ENCODE measurements at regions not wholly inside any gene's neighbourhood (a gene's known extent, or its start where the extent isn't known, plus 50 kb on each side); places are given as distances from the start of the nearest gene placed in this dataset.
A peak's percentile ranks its signal among the peaks of the same experiment; 100 is the strongest.

DNA sequence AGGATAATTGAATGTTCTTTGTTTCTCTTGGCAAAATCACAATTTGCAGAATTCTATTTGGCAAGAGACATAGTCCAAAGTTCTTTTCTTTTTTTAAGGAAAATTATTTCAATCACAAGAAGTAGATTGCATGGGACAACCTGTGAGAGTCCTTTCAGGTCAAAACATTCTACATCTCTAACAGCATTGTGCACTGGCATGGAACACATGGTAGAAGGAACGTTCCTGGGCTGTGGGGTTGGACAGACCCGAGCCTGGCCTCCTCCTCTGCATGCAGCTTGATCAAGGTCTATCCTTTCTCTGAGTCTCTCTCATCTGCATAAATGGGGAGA, 88.6 kb upstream of the CPSF6 start:
- Histone ChIP-seq H3K4me2 (ENCODE audit: low read length) (no peak overlapping the region), H3K4me3 (ENCODE audit: low read length) (no peak overlapping the region), H3K4me1 (ENCODE audit: control insufficient read depth, insufficient read depth, low read length) (peaks cover 4% of the 10 kb centered on the region), H3K27me3 (ENCODE audit: control insufficient read depth, insufficient read depth, low read length) (no peaks in the 10 kb centered on the region), H3K9ac (ENCODE audit: low read depth, low read length) (no peak overlapping the region), H3K36me3 (ENCODE audit: insufficient read depth, low read length) (no peaks in the 10 kb centered on the region), H3K9me3 (replicated peaks; ENCODE audit: low read length) (no peaks in the 10 kb centered on the region)

- H3K27me3 ChIP-seq (ENCODE audit: control insufficient read depth, insufficient read depth, low read length), result no peaks in the 10 kb centered on the region
- H3K4me1 ChIP-seq (ENCODE audit: control insufficient read depth, insufficient read depth, low read length), result peaks cover 4% of the 10 kb centered on the region
- H3K9ac ChIP-seq (ENCODE audit: low read depth, low read length), result no peak overlapping the region
- H3K9me3 ChIP-seq (replicated peaks; ENCODE audit: low read length), result no peaks in the 10 kb centered on the region
- no peak overlapping the region for H3K4me2 ChIP-seq (ENCODE audit: low read length)
- H3K4me3 ChIP-seq (ENCODE audit: low read length), result no peak overlapping the region
- no peaks in the 10 kb centered on the region for H3K36me3 ChIP-seq (ENCODE audit: insufficient read depth, low read length)
Observed at GRCh38 chr12:69151254-69151764, 88.1 kb upstream of the CPSF6 start.

GRCh38 chr12:69154585-69155363, 84.6 kb upstream of the CPSF6 start:
- Histone ChIP-seq H3K4me2 (ENCODE audit: low read length) (no peak overlapping the region), H3K9ac (ENCODE audit: low read depth, low read length) (no peak overlapping the region), H3K4me3 (ENCODE audit: low read length) (no peak overlapping the region), H3K36me3 (ENCODE audit: insufficient read depth, low read length) (no peaks in the 10 kb centered on the region), H3K27me3 (ENCODE audit: control insufficient read depth, insufficient read depth, low read length) (no peaks in the 10 kb centered on the region), H3K4me1 (ENCODE audit: control insufficient read depth, insufficient read depth, low read length) (peaks cover 6% of the 10 kb centered on the region), H3K9me3 (replicated peaks; ENCODE audit: low read length) (no peaks in the 10 kb centered on the region)

DNA sequence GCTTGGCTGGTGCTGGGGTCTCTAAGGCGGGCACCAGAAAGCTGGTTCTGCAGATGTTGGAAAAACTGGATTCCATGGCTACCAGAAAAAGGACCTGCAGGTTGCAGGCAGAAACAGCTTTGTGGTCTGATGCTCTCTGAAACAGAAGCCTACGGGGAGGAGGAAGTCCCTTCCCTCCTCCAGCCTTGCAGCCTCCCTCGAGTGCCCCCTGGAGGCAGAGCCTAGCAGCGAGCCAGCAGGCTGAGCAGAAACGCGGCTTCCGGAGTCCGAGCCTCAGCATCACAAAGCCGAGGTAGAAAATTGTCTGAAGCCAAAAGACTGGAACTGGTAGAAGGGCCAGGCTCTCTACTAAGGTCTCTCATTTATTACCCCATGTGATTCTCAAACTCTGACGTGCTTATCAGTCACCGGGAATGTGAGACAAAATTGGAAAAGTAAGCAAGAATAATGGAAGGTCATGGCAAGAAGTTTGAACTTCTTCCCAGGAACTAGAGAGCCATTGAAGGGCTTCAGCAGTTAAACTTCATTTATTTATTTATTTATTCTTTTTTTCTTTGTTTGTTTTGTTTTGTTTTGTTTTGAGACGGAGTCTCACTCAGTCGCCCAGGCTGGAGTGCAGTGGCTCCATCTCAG, 82.2 kb upstream of the CPSF6 start:
- Histone ChIP-seq H3K4me3 (ENCODE audit: low read length) (peak overlapping the region; percentile 30), H3K4me1 (ENCODE audit: control insufficient read depth, insufficient read depth, low read length) (peaks cover 6% of the 10 kb centered on the region), H3K9ac (ENCODE audit: low read depth, low read length) (peak overlapping the region; percentile 27)

DNA sequence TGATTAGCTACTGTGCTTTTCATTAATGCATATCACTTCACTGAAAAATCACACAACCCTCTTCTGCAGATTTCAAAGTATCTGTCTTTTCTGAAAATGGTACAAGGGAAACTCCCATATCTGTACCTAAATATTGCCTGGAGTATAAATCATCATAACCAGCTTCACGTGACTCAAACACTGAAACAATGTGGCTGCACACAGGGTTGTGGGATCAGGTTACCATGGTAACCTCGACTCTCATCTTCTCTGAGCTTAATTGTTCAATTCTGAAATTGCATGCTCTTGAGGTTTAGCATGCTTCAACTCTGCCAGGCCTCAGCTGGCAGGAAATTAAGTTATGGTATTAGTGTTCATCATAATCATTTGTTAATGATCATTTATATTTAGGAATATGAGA, 77.5 kb upstream of the CPSF6 start:
- H3K4me2 ChIP-seq (ENCODE audit: low read length), result no peak overlapping the region
- peaks cover 2% of the 10 kb centered on the region for H3K4me1 ChIP-seq (ENCODE audit: control insufficient read depth, insufficient read depth, low read length)
- H3K36me3 ChIP-seq (ENCODE audit: insufficient read depth, low read length), result no peaks in the 10 kb centered on the region
- no peak overlapping the region for H3K4me3 ChIP-seq (ENCODE audit: low read length)
- no peak overlapping the region for H3K9ac ChIP-seq (ENCODE audit: low read depth, low read length)
- H3K9me3 ChIP-seq (replicated peaks; ENCODE audit: low read length), result no peaks in the 10 kb centered on the region
- no peaks in the 10 kb centered on the region for H3K27me3 ChIP-seq (ENCODE audit: control insufficient read depth, insufficient read depth, low read length)

More for the DNA sequence above, 82.2 kb upstream of the CPSF6 start:
- Histone ChIP-seq H3K9me3 (replicated peaks; ENCODE audit: low read length) (no peaks in the 10 kb centered on the region), H3K36me3 (ENCODE audit: insufficient read depth, low read length) (no peaks in the 10 kb centered on the region), H3K27me3 (ENCODE audit: control insufficient read depth, insufficient read depth, low read length) (no peaks in the 10 kb centered on the region), H3K4me2 (ENCODE audit: low read length) (peak overlapping the region; percentile 77)

- no peaks in the 10 kb centered on the region for H3K4me1 ChIP-seq (ENCODE audit: control insufficient read depth, insufficient read depth, low read length)
- H3K36me3 ChIP-seq (ENCODE audit: insufficient read depth, low read length), result no peaks in the 10 kb centered on the region
- H3K4me2 ChIP-seq (ENCODE audit: low read length), result no peak overlapping the region
- no peaks in the 10 kb centered on the region for H3K9me3 ChIP-seq (replicated peaks; ENCODE audit: low read length)
- no peak overlapping the region for H3K9ac ChIP-seq (ENCODE audit: low read depth, low read length)
- H3K4me3 ChIP-seq (ENCODE audit: low read length), result no peak overlapping the region
- H3K27me3 ChIP-seq (ENCODE audit: control insufficient read depth, insufficient read depth, low read length), result no peaks in the 10 kb centered on the region
Observed at GRCh38 chr12:69163681-69164362, 75.5 kb upstream of the CPSF6 start.

DNA sequence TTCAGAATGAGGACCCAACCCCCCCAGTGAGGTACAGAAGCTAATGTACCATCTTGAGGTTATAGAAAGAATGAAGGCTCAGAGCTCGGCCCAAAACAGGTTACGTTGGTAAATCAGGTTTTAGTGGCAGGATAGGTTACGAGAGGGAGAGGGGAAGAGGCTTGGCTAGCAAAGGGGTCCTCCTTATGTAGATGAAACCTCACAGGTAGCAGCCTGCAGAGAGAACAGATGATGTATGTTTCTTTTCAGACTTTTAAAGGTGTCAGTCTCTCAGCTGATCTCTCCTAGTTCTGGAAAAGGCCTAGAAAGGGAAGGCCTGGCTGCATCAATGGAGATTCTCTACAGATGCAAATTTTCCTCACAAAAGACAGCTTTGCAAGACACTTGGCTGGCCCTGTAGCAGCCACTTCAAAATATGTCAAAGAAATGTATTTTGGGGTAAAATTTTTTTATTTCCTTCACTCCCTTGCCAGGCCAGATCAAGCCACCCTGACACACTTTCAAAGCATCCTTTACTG, 71.7 kb upstream of the CPSF6 start:
- Histone ChIP-seq H3K4me3 (ENCODE audit: low read length) (no peak overlapping the region), H3K27me3 (ENCODE audit: control insufficient read depth, insufficient read depth, low read length) (peaks cover 6% of the 10 kb centered on the region), H3K4me2 (ENCODE audit: low read length) (no peak overlapping the region), H3K4me1 (ENCODE audit: control insufficient read depth, insufficient read depth, low read length) (no peaks in the 10 kb centered on the region), H3K36me3 (ENCODE audit: insufficient read depth, low read length) (no peaks in the 10 kb centered on the region), H3K9ac (ENCODE audit: low read depth, low read length) (no peak overlapping the region), H3K9me3 (replicated peaks; ENCODE audit: low read length) (no peaks in the 10 kb centered on the region)

DNA sequence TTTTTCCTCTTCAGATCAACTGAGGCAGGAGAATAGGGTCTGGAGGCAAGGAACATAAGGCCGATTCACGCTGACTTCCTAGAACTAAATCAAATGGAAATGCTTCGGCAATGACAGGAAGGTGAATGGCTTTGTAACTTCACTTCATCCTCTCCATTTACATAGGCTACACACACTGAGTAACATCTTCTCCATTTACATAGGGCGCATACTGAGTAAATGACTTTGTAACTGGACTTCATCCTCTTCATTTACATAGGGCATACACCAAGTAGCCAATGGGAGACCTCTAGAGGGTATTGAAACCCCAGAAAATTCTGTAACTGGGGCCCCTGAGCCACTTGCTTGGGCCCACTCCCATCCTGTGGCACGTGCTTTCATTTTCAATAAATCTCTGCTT, 71.0 kb upstream of the CPSF6 start:
- no peaks in the 10 kb centered on the region for H3K4me1 ChIP-seq (ENCODE audit: control insufficient read depth, insufficient read depth, low read length)
- no peak overlapping the region for H3K9ac ChIP-seq (ENCODE audit: low read depth, low read length)
- H3K9me3 ChIP-seq (replicated peaks; ENCODE audit: low read length), result no peaks in the 10 kb centered on the region
- no peaks in the 10 kb centered on the region for H3K36me3 ChIP-seq (ENCODE audit: insufficient read depth, low read length)
- H3K27me3 ChIP-seq (ENCODE audit: control insufficient read depth, insufficient read depth, low read length), result peaks cover 12% of the 10 kb centered on the region
- no peak overlapping the region for H3K4me3 ChIP-seq (ENCODE audit: low read length)
- H3K4me2 ChIP-seq (ENCODE audit: low read length), result no peak overlapping the region

GRCh38 chr12:69168828-69169227, 70.5 kb upstream of the CPSF6 start:
- no peaks in the 10 kb centered on the region for H3K9me3 ChIP-seq (replicated peaks; ENCODE audit: low read length)
- no peak overlapping the region for H3K9ac ChIP-seq (ENCODE audit: low read depth, low read length)
- no peak overlapping the region for H3K4me3 ChIP-seq (ENCODE audit: low read length)
- H3K4me2 ChIP-seq (ENCODE audit: low read length), result no peak overlapping the region
- no peaks in the 10 kb centered on the region for H3K4me1 ChIP-seq (ENCODE audit: control insufficient read depth, insufficient read depth, low read length)
- H3K36me3 ChIP-seq (ENCODE audit: insufficient read depth, low read length), result no peaks in the 10 kb centered on the region
- peaks cover 17% of the 10 kb centered on the region for H3K27me3 ChIP-seq (ENCODE audit: control insufficient read depth, insufficient read depth, low read length)

DNA sequence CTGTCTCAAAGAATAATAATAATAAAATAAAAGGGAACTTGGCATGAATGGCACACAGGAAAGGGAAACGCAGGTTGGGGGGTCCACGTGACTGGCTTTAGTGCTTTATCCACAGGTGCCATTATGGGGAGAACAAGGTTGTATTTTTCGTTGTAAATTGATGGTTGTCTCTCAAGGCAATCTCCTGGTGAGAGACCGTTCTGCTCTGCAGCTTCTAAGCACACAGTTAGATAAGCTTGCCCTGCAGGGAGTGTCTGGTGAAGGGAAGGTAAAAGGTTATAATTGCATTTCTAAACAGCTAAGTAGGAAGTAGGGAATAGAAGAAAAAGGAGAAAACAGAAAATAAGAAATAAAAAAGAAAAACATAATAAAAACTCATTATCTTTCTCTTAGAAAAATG, 69.1 kb upstream of the CPSF6 start:
- Histone ChIP-seq H3K4me2 (ENCODE audit: low read length) (no peak overlapping the region), H3K36me3 (ENCODE audit: insufficient read depth, low read length) (no peaks in the 10 kb centered on the region), H3K4me3 (ENCODE audit: low read length) (no peak overlapping the region), H3K9ac (ENCODE audit: low read depth, low read length) (no peak overlapping the region), H3K27me3 (ENCODE audit: control insufficient read depth, insufficient read depth, low read length) (peaks cover 18% of the 10 kb centered on the region), H3K9me3 (replicated peaks; ENCODE audit: low read length) (no peaks in the 10 kb centered on the region), H3K4me1 (ENCODE audit: control insufficient read depth, insufficient read depth, low read length) (no peaks in the 10 kb centered on the region)

DNA sequence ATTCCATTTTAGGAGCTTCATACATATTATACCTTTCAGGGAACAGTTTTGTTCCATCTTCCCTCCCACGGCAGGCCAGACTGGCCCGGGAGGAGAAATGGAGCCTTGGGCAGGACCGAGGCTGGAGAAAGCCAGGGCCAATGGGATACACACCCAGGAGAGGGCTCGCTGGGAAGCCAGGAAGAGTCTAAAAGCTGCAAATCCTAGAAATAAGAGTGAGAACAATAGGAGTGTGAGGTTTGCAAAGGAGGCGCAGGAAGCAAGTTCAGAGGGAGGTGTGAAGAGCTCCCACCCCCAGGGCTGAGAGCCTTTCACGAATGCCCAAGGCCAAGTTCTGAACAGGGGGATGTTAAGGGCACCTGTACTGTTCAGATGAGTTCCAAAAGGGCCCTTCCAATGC, 67.5 kb upstream of the CPSF6 start:
- no peak overlapping the region for H3K9ac ChIP-seq (ENCODE audit: low read depth, low read length)
- peaks cover 18% of the 10 kb centered on the region for H3K27me3 ChIP-seq (ENCODE audit: control insufficient read depth, insufficient read depth, low read length)
- no peaks in the 10 kb centered on the region for H3K9me3 ChIP-seq (replicated peaks; ENCODE audit: low read length)
- no peaks in the 10 kb centered on the region for H3K36me3 ChIP-seq (ENCODE audit: insufficient read depth, low read length)
- H3K4me2 ChIP-seq (ENCODE audit: low read length), result no peak overlapping the region
- H3K4me3 ChIP-seq (ENCODE audit: low read length), result no peak overlapping the region
- no peaks in the 10 kb centered on the region for H3K4me1 ChIP-seq (ENCODE audit: control insufficient read depth, insufficient read depth, low read length)

Measured in skeletal muscle satellite cell (primary cell).